Activated CD8-positive, alpha-beta T cell treated with anti-CD3 and anti-CD28 coated beads, Interleukin-2, amount 10 ng/mL, durations not matched to agents 7 days and 5 days (primary cell): ENCODE measurements at regions not wholly inside any gene's neighbourhood (a gene's known extent, or its start where the extent isn't known, plus 50 kb on each side); places are given as distances from the start of the nearest gene placed in this dataset.

Experiments used
- ATAC-seq: fragments of 150-1000 bp; cut with Tn5 transposase; one replicate; pipeline ENCODE4 v1.10.0; 2021; ENCODE audit warnings: moderate library complexity
- CTCF ChIA-PET: fragments of 350-600 bp; sonication (Branson Sonifier 250); formaldehyde crosslinking; loops from one replicate; lab custom pipeline; 2021; ENCODE audit warnings: antibody characterized with exemption; lab: Charles Lee
- POLR2A ChIA-PET: fragments of 350-600 bp; sonication (Branson Sonifier 250); formaldehyde crosslinking; loops from one replicate; lab custom pipeline; 2021; ENCODE audit warnings: antibody characterized with exemption; lab: Charles Lee
- DNase-seq: peaks from one replicate; pipeline ENCODE4 v3.0.0-alpha.2; 2020
- H3K27ac Mint-ChIP-seq: one replicate; pipeline ENCODE4 v1.8.0; 2021; ENCODE audit warnings: mild to moderate bottlenecking, mixed read lengths
- H3K27me3 Mint-ChIP-seq: one replicate; pipeline ENCODE4 v1.8.0; 2021; ENCODE audit warnings: low read depth, mixed read lengths
- H3K36me3 Mint-ChIP-seq: one replicate; pipeline ENCODE4 v1.8.0; 2021; ENCODE audit warnings: low read depth, mixed read lengths
- H3K4me1 Mint-ChIP-seq: one replicate; pipeline ENCODE4 v1.8.0; 2021; ENCODE audit warnings: low read depth, mixed read lengths
- H3K4me3 Mint-ChIP-seq: one replicate; pipeline ENCODE4 v1.8.0; 2021; ENCODE audit warnings: mild to moderate bottlenecking, mixed read lengths
- H3K9me3 Mint-ChIP-seq: one replicate; pipeline ENCODE4 v1.8.0; 2022; ENCODE audit warnings: mixed read lengths; ENCODE audit not compliant: insufficient read depth

DNA sequence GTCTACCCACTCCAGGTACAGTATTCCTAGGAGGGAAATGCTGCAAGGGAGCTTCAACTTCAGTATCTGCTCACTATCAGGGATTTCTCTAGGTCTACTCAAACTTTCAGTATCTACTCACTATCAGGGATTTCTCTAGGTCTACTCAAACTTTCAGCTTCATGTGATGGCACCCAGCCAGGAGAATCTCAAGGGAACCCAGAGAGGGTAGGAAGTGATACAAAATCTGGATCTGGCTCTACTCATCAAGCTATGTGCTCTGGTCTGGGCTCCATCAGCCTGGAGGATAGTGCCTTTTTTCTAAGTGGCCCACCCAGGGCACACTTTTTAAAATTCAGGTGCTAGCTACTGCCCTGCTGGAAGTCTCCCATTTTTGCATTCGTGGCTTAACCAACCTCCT, 52.3 kb upstream of the FNDC3A start:
- H3K36me3 Mint-ChIP-seq: no peaks in the 10 kb centered on the region
- H3K4me3 Mint-ChIP-seq: no peak overlapping the region
- H3K27ac Mint-ChIP-seq: no peak overlapping the region
- ChIA-PET CTCF (no interaction called here), POLR2A (no interaction called here)
- no peak for DNase-seq
- no peaks in the 10 kb centered on the region for H3K4me1 Mint-ChIP-seq
- H3K9me3 Mint-ChIP-seq: no peaks in the 10 kb centered on the region
- H3K27me3 Mint-ChIP-seq: no peaks in the 10 kb centered on the region
- no peak for ATAC-seq

DNA sequence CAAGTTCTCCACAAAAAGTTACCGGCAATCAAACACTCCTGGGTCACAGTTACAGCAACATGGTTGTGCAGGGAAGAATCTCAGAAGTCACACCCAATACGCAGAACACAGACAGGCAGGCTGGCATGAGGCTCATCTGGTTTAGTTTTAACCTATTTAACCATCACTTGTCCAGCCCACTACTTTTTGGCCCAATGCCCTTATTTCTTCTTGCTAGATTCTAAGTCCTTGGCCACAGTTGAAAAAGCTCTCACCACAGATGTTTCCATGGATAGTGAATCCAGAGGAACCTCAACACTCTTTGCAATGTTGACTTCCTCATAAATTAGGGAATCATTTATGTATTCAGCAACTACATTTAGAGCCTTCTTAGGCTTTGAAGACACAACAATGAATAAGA, 50.7 kb upstream of the FNDC3A start:
- H3K36me3 Mint-ChIP-seq: no peaks in the 10 kb centered on the region
- DNase-seq (no peak), ATAC-seq (no peak)
- ChIA-PET CTCF (no interaction called here), POLR2A (no interaction called here)
- no peaks in the 10 kb centered on the region for H3K4me1 Mint-ChIP-seq
- H3K27ac Mint-ChIP-seq: no peak overlapping the region
- no peak overlapping the region for H3K4me3 Mint-ChIP-seq
- H3K9me3 Mint-ChIP-seq: no peaks in the 10 kb centered on the region
- H3K27me3 Mint-ChIP-seq: no peaks in the 10 kb centered on the region
